ENCODE measurements at regions not wholly inside any gene's neighbourhood (a gene's known extent, or its start where the extent isn't known, plus 50 kb on each side); places are given as distances from the start of the nearest gene placed in this dataset.
A peak's percentile ranks its signal among the peaks of the same experiment; 100 is the strongest.

GRCh38 chr2:75792996-75793395 lies 82.3 kb upstream of the GCFC2 start:
- DNase-seq = no peak

- no peak for DNase-seq
Measured at GRCh38 chr2:75792146-75792545, 81.4 kb upstream of the GCFC2 start.

- DNase-seq = no peak
Measured at GRCh38 chr2:75790814-75791467, 80.2 kb upstream of the GCFC2 start.

GRCh38 chr2:75790121-75790813 lies 79.6 kb upstream of the GCFC2 start:
- peak; percentile 33 for DNase-seq

- no peak for DNase-seq
Measured at GRCh38 chr2:75788902-75789301, 78.2 kb upstream of the GCFC2 start.

GRCh38 chr2:75788154-75788553 lies 77.4 kb upstream of the GCFC2 start:
- no peak for DNase-seq

- DNase-seq = peak; percentile 57
Measured at GRCh38 chr2:75787532-75788132, 76.9 kb upstream of the GCFC2 start.

- DNase-seq = no peak
Measured at GRCh38 chr2:75775311-75775823, 64.7 kb upstream of the GCFC2 start.

GRCh38 chr2:75772908-75773630 lies 62.4 kb upstream of the GCFC2 start:
- DNase-seq = no peak

GRCh38 chr2:75765798-75766197 lies 55.1 kb upstream of the GCFC2 start:
- no peak for DNase-seq

GRCh38 chr2:75764611-75765010 lies 53.9 kb upstream of the GCFC2 start:
- DNase-seq = no peak

All from DMS79 (cell line).